Parathyroid adenoma (tissue), 2 donors: ENCODE measurements at regions not wholly inside any gene's neighbourhood (a gene's known extent, or its start where the extent isn't known, plus 50 kb on each side); places are given as distances from the start of the nearest gene placed in this dataset.

Source experiments
- H2AFZ ChIP-seq: fragments of 300-600 bp; sonication (generic); one replicate; pipeline ENCODE4 v1.7.0; 2017; ENCODE audit warnings: antibody characterized with exemption, mild to moderate bottlenecking
- H3K27ac ChIP-seq: fragments of 300-600 bp; sonication (generic); one replicate; pipeline ENCODE4 v1.7.0; 2017
- H3K27me3 ChIP-seq: fragments of 300-600 bp; sonication (generic); one replicate; pipeline ENCODE4 v1.7.0; 2017; ENCODE audit warnings: low read length; ENCODE audit not compliant: control insufficient read depth, insufficient read depth
- H3K36me3 ChIP-seq: fragments of 300-600 bp; sonication (generic); one replicate; pipeline ENCODE4 v1.7.0; 2017; ENCODE audit warnings: low read length; ENCODE audit not compliant: control insufficient read depth, insufficient read depth
- H3K4me1 ChIP-seq: fragments of 300-600 bp; sonication (generic); one replicate; pipeline ENCODE4 v1.7.0; 2017; ENCODE audit warnings: control low read depth
- H3K4me2 ChIP-seq: fragments of 300-600 bp; sonication (generic); one replicate; pipeline ENCODE4 v1.7.0; 2017; ENCODE audit warnings: low read length
- H3K4me3 ChIP-seq: fragments of 300-600 bp; sonication (generic); one replicate; pipeline ENCODE4 v1.7.0; 2017; ENCODE audit warnings: low read depth, low read length
- H3K79me2 ChIP-seq: fragments of 300-600 bp; sonication (generic); one replicate; pipeline ENCODE4 v1.7.0; 2017; ENCODE audit warnings: control low read depth
- H3K9ac ChIP-seq: fragments of 300-600 bp; sonication (generic); one replicate; pipeline ENCODE4 v1.7.0; 2017; ENCODE audit warnings: mild to moderate bottlenecking
- H3K9me3 ChIP-seq: fragments of 300-600 bp; sonication (generic); one replicate; pipeline ENCODE4 v1.7.0; 2017; ENCODE audit warnings: low read length; ENCODE audit not compliant: control insufficient read depth
- TF ChIP-seq, protein P1 (sequence below): fragments of 300-600 bp; sonication (generic); IDR thresholded peaks from one replicate; pipeline ENCODE4 v1.7.0; 2017; ENCODE audit warnings: antibody characterized with exemption, mild to moderate bottlenecking
- donor health status: primary hyperparathyroidism.

DNA sequence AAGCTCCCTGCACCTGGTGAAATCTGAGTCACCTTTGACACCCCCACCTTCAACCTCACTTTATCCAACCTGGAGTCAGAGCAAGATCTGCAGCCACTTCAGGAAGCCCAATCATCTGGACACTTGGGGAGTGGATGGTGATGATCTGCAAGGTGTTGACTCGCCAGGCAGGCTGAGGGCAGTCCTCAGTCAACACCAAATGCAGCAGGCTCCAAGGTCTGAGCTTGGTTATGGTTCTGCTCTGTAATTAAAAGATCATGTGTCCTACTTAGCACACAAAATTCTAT is 446.9 kb downstream of the BRD1 start:
- Histone ChIP-seq H3K4me3 (no peak overlapping the region), H3K9me3 (no peaks in the 10 kb centered on the region), H3K27ac (no peak overlapping the region), H3K9ac (no peak overlapping the region), H2AFZ (no peak overlapping the region), H3K79me2 (no peaks in the 10 kb centered on the region), H3K36me3 (no peaks in the 10 kb centered on the region), H3K4me2 (no peak overlapping the region), H3K27me3 (no peaks in the 10 kb centered on the region), H3K4me1 (no peaks in the 10 kb centered on the region)
- TF ChIP-seq, protein P1, sequence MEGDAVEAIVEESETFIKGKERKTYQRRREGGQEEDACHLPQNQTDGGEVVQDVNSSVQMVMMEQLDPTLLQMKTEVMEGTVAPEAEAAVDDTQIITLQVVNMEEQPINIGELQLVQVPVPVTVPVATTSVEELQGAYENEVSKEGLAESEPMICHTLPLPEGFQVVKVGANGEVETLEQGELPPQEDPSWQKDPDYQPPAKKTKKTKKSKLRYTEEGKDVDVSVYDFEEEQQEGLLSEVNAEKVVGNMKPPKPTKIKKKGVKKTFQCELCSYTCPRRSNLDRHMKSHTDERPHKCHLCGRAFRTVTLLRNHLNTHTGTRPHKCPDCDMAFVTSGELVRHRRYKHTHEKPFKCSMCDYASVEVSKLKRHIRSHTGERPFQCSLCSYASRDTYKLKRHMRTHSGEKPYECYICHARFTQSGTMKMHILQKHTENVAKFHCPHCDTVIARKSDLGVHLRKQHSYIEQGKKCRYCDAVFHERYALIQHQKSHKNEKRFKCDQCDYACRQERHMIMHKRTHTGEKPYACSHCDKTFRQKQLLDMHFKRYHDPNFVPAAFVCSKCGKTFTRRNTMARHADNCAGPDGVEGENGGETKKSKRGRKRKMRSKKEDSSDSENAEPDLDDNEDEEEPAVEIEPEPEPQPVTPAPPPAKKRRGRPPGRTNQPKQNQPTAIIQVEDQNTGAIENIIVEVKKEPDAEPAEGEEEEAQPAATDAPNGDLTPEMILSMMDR, result no peak

DNA sequence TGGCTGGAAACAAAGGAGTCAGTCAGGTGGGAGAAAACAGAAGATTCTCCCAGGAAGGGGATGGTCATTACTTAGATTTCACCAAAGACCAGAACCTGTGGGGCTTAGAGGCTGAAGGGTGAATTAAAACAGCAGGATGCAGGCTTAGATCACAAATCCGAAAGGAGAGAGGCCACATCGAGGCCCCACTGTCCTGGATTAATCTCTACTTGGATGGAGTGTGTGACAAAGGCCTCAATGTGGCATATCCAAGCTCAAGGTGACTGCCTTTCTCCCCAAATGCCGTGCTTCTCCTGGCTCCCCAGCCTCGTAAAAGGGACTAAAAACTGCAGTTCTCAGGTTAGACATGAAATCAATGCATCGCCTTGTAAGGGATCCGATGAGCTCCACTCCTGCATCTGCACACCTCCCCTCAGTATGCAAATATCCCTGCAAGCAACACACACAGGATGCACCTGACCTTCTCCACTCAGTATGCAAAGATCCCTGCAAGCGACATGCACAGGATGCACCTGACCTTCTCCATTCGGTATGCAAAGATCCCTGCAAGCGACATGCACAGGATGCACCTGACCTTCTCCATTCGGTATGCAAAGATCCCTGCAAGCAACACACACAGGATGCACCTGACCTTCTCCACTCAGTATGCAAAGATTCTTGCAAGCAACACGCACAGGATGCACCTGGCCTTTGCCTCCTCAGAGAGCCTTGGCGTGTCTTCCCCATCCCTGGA is 447.4 kb downstream of the BRD1 start:
- Histone ChIP-seq H3K4me2 (no peak overlapping the region), H3K9ac (no peak overlapping the region), H3K27ac (no peak overlapping the region), H3K27me3 (no peaks in the 10 kb centered on the region), H3K9me3 (no peaks in the 10 kb centered on the region), H3K4me3 (no peak overlapping the region), H3K36me3 (no peaks in the 10 kb centered on the region), H3K79me2 (no peaks in the 10 kb centered on the region), H3K4me1 (no peaks in the 10 kb centered on the region), H2AFZ (no peak overlapping the region)
- TF ChIP-seq, protein P1, result no peak

DNA sequence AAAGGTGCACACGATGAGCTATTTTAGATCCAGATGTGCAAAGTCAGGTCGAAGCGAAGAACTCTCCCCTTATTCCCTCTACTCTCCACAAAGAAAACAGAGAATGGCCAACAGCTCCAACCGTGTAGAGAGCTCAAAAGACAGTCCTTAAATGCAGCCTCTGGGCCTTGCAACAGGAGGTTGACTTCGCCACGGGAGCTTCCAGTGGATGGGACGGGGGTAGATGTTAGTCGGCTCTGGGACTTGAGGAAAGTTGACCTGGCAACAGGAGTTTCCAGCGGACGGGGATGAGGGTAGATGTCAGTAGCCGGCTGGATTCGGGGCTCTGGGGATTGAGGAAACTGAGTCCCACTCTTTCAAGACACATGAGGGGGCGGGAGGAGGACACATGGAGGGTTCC is 450.4 kb downstream of the BRD1 start:
- Histone ChIP-seq H3K27ac (no peak overlapping the region), H3K4me3 (no peak overlapping the region), H3K79me2 (no peaks in the 10 kb centered on the region), H3K36me3 (no peaks in the 10 kb centered on the region), H3K9ac (no peak overlapping the region), H3K27me3 (no peaks in the 10 kb centered on the region), H3K4me2 (no peak overlapping the region), H2AFZ (no peak overlapping the region), H3K9me3 (no peaks in the 10 kb centered on the region), H3K4me1 (no peaks in the 10 kb centered on the region)
- TF ChIP-seq, protein P1, result no peak

DNA sequence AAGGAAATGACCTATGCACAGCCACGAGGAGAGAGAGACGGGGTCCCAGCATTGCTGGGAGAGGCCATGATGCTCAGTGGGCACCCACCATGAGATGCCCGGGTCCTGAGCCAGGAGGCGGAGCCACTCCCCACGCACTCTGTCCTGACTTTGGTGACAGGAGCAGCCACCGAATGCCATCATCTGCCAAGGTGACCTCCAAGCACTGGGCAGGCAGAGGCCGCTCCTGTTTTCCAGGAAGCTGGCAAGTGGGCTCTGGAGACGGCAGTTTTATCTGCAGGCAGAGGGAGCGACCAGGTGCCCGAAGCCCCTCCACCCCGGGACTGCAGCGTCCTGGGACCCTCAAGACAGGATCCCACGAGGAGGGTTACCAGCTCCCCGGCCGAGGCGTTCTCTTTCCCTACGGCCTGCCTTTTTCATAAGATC is 453.9 kb downstream of the BRD1 start:
- Histone ChIP-seq H3K9ac (no peak overlapping the region), H3K4me3 (no peak overlapping the region), H3K4me2 (no peak overlapping the region), H3K79me2 (no peaks in the 10 kb centered on the region), H3K27ac (no peak overlapping the region), H3K36me3 (no peaks in the 10 kb centered on the region), H3K27me3 (no peaks in the 10 kb centered on the region), H3K4me1 (no peaks in the 10 kb centered on the region), H2AFZ (no peak overlapping the region), H3K9me3 (no peaks in the 10 kb centered on the region)
- TF ChIP-seq, protein P1, result no peak

DNA sequence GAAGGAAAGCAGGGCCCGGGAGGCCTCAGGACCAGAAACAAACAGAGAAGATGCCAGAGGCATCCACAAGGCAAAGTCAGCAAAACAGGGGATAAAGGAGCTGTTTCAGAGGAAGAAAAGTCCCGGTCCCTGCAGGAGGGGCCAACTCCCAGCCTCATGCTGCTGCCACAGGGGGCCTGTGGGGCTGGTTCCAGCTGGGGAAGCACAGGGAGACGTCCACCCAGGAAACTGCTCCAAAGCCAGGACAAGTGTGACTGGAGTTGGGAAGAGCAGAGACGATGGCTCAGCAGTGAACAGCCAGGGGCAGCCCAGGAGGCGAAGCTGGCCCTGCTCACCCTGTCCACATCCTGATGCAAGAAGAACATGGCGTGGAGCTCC is 454.4 kb downstream of the BRD1 start:
- Histone ChIP-seq H3K27ac (no peak overlapping the region), H3K36me3 (no peaks in the 10 kb centered on the region), H2AFZ (no peak overlapping the region), H3K4me2 (no peak overlapping the region), H3K4me1 (no peaks in the 10 kb centered on the region), H3K27me3 (no peaks in the 10 kb centered on the region), H3K9me3 (no peaks in the 10 kb centered on the region), H3K4me3 (no peak overlapping the region), H3K9ac (no peak overlapping the region), H3K79me2 (no peaks in the 10 kb centered on the region)
- TF ChIP-seq, protein P1, result no peak
